Neural cell (in vitro differentiated cells): ENCODE measurements at regions not wholly inside any gene's neighbourhood (a gene's known extent, or its start where the extent isn't known, plus 50 kb on each side); places are given as distances from the start of the nearest gene placed in this dataset.

Experiments used
- H2AFZ ChIP-seq: fragments of 200-600, 300-800 bp; sonication (generic), shearing (Covaris generic); 2 replicates; pipeline ENCODE4 v1.6.0; 2014; ENCODE audit warnings: low read depth, mild to moderate bottlenecking, antibody characterized with exemption, low read length, moderate library complexity
- H3F3A ChIP-seq: fragments of 200-600 bp; shearing (Covaris generic); 2 replicates; pipeline ENCODE4 v1.6.1; 2016; ENCODE audit warnings: mild to moderate bottlenecking, moderate library complexity, mixed read lengths, antibody characterized with exemption, low read length; ENCODE audit not compliant: insufficient read depth, poor library complexity, severe bottlenecking
- H3K27ac ChIP-seq: fragments of 200-600, 300-800 bp; sonication (generic), shearing (Covaris generic); 2 replicates; pipeline ENCODE4 v1.5.1; 2014; ENCODE audit warnings: mild to moderate bottlenecking, low read length, moderate library complexity
- H3K27me3 ChIP-seq: fragments of 300-800, 200-600 bp; sonication (generic), shearing (Covaris generic); 2 replicates; pipeline ENCODE4 v1.6.0; 2014; ENCODE audit warnings: mild to moderate bottlenecking, low read depth, low read length, moderate library complexity; ENCODE audit not compliant: insufficient read depth
- H3K36me3 ChIP-seq: fragments of 300-800, 200-600 bp; sonication (generic), shearing (Covaris generic); 2 replicates; pipeline ENCODE4 v1.5.1; 2014; ENCODE audit warnings: mild to moderate bottlenecking, antibody characterized with exemption, low read length, moderate library complexity; ENCODE audit not compliant: insufficient read depth
- H3K4me2 ChIP-seq: fragments of 300-800, 200-600 bp; sonication (generic), shearing (Covaris generic); 2 replicates; pipeline ENCODE4 v1.6.0; 2014; ENCODE audit warnings: mild to moderate bottlenecking, low read length
- H3K4me3 ChIP-seq: fragments of 300-800, 200-600 bp; sonication (generic), shearing (Covaris generic); 2 replicates; pipeline ENCODE4 v1.5.1; 2014; ENCODE audit warnings: mild to moderate bottlenecking, low read length, moderate library complexity
- H3K79me2 ChIP-seq: fragments of 200-600 bp; shearing (Covaris generic); replicated peaks from 2 replicates; pipeline ENCODE4 v1.6.0; 2014; ENCODE audit warnings: mild to moderate bottlenecking, low read length, moderate library complexity; ENCODE audit not compliant: insufficient read depth
- H3K9ac ChIP-seq: fragments of 300-800, 200-600 bp; sonication (generic), shearing (Covaris generic); 2 replicates; pipeline ENCODE4 v1.6.1; 2016; ENCODE audit warnings: mild to moderate bottlenecking, low read length, mixed read lengths
- H3K9me2 ChIP-seq: fragments of 200-600 bp; shearing (Covaris generic); 2 replicates; pipeline ENCODE4 v1.6.1; 2016; ENCODE audit warnings: mild to moderate bottlenecking, low read length, mixed read lengths; ENCODE audit not compliant: insufficient read depth
- H3K9me3 ChIP-seq: fragments of 200-600, 300-800 bp; sonication (generic), shearing (Covaris generic); 2 replicates; pipeline ENCODE4 v1.6.1; 2016; ENCODE audit warnings: mild to moderate bottlenecking, mixed run types, low read length, moderate library complexity, mixed read lengths
- H4K20me1 ChIP-seq: fragments of 200-600 bp; shearing (Covaris generic); 2 replicates; pipeline ENCODE4 v1.6.1; 2016; ENCODE audit warnings: mild to moderate bottlenecking, mixed run types; ENCODE audit not compliant: insufficient read depth
- CTCF ChIP-seq: fragments of 450-650 bp; IDR thresholded peaks from 2 replicates; pipeline ENCODE4 v1.5.1; 2014; ENCODE audit warnings: antibody characterized with exemption, mild to moderate bottlenecking, moderate library complexity; ENCODE audit not compliant: poor library complexity, severe bottlenecking
- EP300 ChIP-seq: fragments of 450-650 bp; conservative IDR thresholded peaks from 2 replicates; pipeline ENCODE4 v1.6.1; 2014; ENCODE audit warnings: antibody characterized with exemption, mild to moderate bottlenecking, moderate library complexity; ENCODE audit not compliant: poor library complexity, severe bottlenecking
- EZH2 ChIP-seq: fragments of 200-600, 300-800 bp; shearing (Covaris generic), sonication (generic); IDR thresholded peaks from 2 replicates; pipeline ENCODE4 v1.6.1; 2014; ENCODE audit warnings: antibody characterized with exemption, low read length, borderline replicate concordance, mild to moderate bottlenecking; ENCODE audit not compliant: insufficient read depth, poor library complexity, severe bottlenecking
- MXI1 ChIP-seq: fragments of 450-650 bp; conservative IDR thresholded peaks from 2 replicates; pipeline ENCODE4 v1.6.1; 2014; ENCODE audit warnings: antibody characterized with exemption, mild to moderate bottlenecking; ENCODE audit not compliant: poor library complexity, severe bottlenecking
- POLR2AphosphoS5 ChIP-seq: IDR thresholded peaks from 2 replicates; pipeline ENCODE4 v1.6.1; 2012
- RAD21 ChIP-seq: fragments of 450-650 bp; conservative IDR thresholded peaks from 2 replicates; pipeline ENCODE4 v1.6.1; 2014; ENCODE audit warnings: antibody characterized with exemption, mild to moderate bottlenecking, moderate library complexity
- REST ChIP-seq: IDR thresholded peaks from 2 replicates; pipeline ENCODE4 v1.6.1; 2012; ENCODE audit warnings: borderline replicate concordance
- SMC3 ChIP-seq: fragments of 450-650 bp; conservative IDR thresholded peaks from 2 replicates; pipeline ENCODE4 v1.6.1; 2014; ENCODE audit warnings: antibody characterized with exemption, mild to moderate bottlenecking, moderate library complexity; ENCODE audit not compliant: poor library complexity
- TAF1 ChIP-seq: IDR thresholded peaks from 2 replicates; pipeline ENCODE4 v1.6.1; 2012; ENCODE audit warnings: low read depth

GRCh38 chr9:108784998-108785397, 70.8 kb downstream of the ACTL7B start:
- no peaks in the 10 kb centered on the region for H3K36me3 ChIP-seq
- H3K9me3 ChIP-seq: no peaks in the 10 kb centered on the region
- no peaks in the 10 kb centered on the region for H4K20me1 ChIP-seq
- H3K27me3 ChIP-seq: no peaks in the 10 kb centered on the region
- H3K9ac ChIP-seq: no peak overlapping the region
- H3K9me2 ChIP-seq: no peaks in the 10 kb centered on the region
- no peaks in the 10 kb centered on the region for H3K79me2 ChIP-seq
- H3K4me3 ChIP-seq: no peak overlapping the region
- no peaks in the 10 kb centered on the region for H3F3A ChIP-seq
- no peak for TF ChIP-seq RAD21
- TF ChIP-seq SMC3: no peak
- TF ChIP-seq EP300: no peak
- no peak for TF ChIP-seq REST
- TF ChIP-seq TAF1: no peak
- no peak for TF ChIP-seq EZH2
- H3K27ac ChIP-seq: no peak overlapping the region
- H3K4me2 ChIP-seq: no peak overlapping the region
- no peak overlapping the region for H2AFZ ChIP-seq

DNA sequence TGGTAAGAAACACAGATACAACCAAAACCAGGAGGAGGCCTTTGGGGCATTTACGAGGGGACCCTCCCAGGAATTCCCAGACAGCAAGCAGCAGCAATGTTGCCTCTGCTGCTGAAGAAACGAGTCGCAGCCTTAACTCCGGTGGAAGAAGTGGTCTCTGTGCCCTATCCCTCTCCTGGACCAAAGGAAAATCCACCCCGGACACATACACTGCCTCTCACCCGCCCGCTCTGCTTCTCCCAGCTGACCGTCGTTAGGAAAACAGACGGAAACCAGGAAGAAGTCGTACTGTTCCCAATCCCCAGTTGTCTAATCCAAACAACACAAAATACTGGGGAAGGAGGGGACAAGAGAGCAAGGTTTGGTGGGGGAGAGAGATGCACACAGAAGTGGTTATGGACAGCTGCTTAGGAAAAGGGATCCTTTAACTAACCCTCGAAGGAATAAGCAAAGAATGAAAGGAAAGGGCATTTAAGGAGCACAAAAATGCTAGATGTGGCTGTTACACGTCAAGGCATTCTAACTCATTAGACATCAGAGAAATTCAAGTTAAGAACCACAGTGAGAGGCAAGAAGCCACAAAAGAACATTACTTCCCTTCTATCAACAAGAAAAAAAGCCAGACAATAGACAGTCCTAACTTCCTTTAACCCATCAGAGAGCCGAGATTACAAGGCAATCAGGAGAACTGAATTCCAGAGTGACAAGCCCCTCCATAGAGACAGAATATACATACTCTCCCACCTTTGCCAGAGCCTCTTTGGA, 71.9 kb downstream of the ACTL7B start:
- H3K9me2 ChIP-seq: no peaks in the 10 kb centered on the region
- no peak overlapping the region for H3K4me2 ChIP-seq
- TF ChIP-seq EZH2 (no peak), RAD21 (no peak), SMC3 (no peak), MXI1 (no peak), REST (no peak), POLR2AphosphoS5 (no peak), CTCF (no peak), EP300 (no peak), TAF1 (no peak)
- H3K27me3 ChIP-seq: no peaks in the 10 kb centered on the region
- H3K27ac ChIP-seq: no peak overlapping the region
- no peaks in the 10 kb centered on the region for H3F3A ChIP-seq
- no peaks in the 10 kb centered on the region for H3K36me3 ChIP-seq
- no peak overlapping the region for H3K4me3 ChIP-seq
- H4K20me1 ChIP-seq: no peaks in the 10 kb centered on the region
- H3K79me2 ChIP-seq: no peaks in the 10 kb centered on the region
- H2AFZ ChIP-seq: no peak overlapping the region
- no peak overlapping the region for H3K9ac ChIP-seq
- no peaks in the 10 kb centered on the region for H3K9me3 ChIP-seq
